Left renal cortex interstitium (tissue), 4 donors: ENCODE measurements at regions not wholly inside any gene's neighbourhood (a gene's known extent, or its start where the extent isn't known, plus 50 kb on each side); places are given as distances from the start of the nearest gene placed in this dataset.

ENCODE experiments used
- DNase-seq, 4 donors: peaks; one replicate each; pipeline ENCODE4 v3.0.0-alpha.2; 2013; ENCODE audit warnings: low read depth in 4 of 4, low spot score in 2 of 4, missing footprints in 1 of 4

DNA sequence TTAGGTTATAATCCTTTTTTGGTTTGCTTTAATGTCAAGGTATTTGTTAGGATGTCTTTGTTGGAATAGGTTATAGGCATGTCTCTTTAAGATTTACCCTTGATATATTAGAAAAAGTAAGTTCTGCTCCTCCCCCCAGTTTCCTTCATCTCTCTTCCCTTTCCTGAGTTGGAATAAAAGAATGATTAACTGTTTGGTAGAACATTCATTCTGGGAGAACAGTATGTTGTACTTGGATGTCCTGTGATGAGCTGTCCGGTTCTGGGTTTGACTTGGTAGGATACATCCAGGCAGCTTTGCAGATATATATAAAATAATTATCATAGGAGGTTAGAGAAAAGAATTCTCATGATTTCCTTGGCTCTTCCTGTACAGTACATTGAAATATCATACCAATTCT lies 199.6 kb upstream of the RREB1 start:
- DNase-seq = no peak

- no peak for DNase-seq
These were observed 198.7 kb upstream of the RREB1 start for GRCh38 chr6:6909111-6909510.

DNA sequence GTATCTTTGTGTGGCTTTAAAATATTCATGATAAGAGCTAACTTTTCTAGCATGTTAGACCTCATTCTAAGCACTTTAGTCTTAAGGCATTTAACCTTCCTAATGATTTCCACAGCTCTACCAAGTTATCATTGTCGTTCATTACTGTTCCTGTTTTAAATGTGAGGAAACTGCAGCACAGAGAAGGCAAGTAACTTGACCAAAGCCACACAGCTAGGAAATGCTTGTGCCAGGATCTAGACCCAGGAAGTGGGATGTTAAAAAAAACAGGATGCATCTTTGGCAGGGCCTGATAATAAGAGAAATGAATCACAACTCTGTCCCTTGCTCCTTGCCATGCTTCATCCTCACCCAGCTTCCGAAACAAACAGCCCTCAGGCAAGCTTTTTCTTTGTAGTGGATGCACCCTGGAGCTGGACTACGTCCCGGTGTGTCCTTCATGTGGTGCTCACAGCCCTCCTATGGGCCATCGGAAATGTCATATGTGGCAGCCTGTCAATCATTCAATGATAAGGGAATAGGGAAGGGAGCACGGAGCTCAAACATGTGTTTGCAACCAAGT lies 196.9 kb upstream of the RREB1 start:
- no peak for DNase-seq

DNA sequence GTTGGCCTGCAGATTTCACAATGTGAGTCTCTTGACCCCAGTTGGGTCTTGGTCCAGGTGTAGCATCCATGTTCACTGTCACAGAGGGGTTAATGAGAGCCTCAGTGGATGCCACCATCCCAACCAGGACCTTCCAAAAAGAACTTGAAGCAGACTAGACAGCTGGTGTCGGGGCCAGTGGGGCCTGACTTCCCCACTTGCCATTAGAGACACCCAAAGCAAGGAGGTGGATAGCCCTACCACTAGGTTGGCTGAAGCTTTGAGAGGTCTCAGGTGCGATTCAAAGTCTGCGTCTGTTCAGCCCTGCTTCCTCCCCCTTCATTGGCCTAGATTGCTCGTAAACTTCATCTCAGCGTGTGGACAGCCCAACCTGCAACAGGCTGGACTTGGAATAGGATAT lies 196.4 kb upstream of the RREB1 start:
- no peak for DNase-seq

DNA sequence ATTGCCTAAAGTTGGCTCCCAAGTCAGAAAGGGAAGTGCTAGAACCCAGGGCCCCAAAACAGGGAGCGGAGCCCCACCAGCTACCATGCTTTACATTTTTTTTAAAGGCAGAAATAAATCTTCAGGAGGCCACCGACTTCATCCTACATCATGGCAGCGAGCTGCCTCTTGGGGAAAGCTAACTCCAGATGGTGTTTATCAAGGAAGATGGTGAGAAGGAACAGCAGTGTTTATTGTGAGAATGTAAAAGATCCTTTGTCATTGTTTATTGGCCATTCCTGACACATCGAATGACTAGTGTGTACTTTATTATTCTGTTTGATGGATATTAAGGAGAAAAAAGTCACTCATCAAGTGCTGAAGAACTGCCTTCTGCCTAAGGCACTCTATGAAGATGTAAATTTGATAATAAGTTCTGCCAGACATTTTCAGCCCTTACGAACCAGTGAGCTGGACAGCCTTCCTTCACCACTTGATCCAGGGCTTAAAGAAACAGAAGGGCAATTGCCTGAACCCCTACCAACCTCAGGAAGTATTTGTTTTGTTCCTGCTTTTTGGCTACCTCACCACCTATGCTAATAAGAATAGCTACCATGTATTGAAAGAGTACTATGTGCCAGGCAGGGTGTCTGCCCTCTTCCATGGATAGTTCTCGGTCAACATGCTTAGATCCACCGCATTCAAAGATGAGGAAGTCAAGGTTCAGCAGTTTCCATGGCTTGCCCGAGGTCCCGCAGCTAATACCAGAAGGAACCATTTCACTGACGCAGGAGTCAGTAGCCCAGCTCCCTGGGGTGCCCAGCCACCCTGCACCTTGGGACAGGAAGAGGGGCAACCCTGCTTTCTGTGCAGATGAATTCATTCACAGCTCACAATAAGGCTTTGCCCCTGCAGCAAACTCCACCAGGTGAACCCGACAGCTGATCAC lies 194.7 kb upstream of the RREB1 start:
- peak in 1 of 4 donors; percentile 59 for DNase-seq

GRCh38 chr6:6915219-6915618 lies 192.5 kb upstream of the RREB1 start:
- DNase-seq = no peak

- no peak for DNase-seq
These were observed 191.8 kb upstream of the RREB1 start for GRCh38 chr6:6915813-6916547.

GRCh38 chr6:6916598-6916997 lies 191.2 kb upstream of the RREB1 start:
- no peak for DNase-seq

DNA sequence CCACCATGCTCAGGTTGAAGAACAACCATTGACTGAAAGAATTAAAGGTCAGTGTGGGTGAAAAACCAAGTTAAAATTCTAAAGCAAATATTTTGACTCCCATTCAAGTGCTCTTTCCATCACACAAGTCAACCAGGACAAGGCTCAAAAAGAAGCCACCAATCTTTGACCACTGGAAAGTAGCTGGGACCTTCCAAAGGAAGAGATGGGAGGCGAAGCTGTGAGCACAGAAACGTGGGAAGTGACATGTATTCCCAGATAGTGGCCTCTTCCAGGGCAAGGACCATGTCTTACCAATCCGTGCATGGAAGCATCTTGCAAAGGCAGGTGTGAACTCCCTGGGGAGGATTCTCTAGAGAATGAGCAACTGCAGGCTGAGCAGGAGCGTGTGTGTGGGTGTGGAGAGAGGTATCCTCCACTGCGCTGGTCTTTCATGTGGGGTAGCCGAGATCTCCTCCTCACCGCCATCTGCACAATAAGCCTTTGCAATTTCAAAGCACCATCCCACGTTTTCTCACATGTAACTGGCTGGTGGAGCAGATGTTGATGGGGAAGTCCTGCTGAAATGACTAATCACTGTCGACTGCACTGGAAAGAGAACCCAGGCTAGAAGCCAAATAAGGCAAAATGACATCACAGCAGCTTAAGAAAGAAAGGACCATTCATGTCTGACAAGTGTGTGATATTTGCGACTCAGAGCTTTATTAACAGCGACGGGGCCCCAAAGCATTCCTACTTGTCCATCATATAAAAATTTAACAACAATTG lies 189.4 kb upstream of the RREB1 start:
- DNase-seq = no peak

DNA sequence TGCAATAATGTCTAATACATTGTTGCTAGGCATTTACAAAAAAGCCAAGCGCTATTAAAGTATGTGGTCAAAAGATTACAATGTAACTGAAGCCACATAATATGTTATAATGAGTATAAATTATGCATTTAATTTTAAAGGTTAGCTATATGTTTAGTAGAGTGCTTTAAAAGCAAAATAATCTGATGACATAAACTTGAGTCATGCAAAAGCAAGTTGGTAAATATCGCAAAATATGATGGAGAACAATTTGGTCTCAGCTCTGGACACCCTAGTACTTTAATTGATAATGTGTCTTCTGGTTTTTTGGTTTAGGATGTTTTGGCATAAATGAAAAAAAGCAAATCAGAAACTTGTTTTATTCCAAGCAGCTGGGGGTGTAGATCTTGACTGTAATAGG lies 188.6 kb upstream of the RREB1 start:
- DNase-seq = no peak

GRCh38 chr6:6920114-6920986 lies 187.4 kb upstream of the RREB1 start:
- DNase-seq = no peak

DNA sequence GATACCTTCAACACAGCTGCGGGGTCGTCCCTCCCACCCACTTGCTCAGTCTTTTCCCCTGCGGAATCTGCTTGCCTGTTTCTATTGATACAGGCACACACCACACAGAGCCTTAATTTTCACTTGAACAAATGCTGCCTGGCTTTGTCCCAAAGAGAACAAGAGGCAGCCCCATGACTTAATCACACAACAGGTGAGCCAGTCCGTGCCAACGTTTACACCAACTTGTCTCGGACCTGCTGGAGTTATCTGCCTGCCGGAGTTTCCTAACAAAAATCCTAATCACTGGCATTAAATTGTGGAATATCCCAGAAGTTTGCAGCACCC lies 186.8 kb upstream of the RREB1 start:
- DNase-seq = no peak

- DNase-seq = no peak
These were observed 185.6 kb upstream of the RREB1 start for GRCh38 chr6:6922166-6922565.

- DNase-seq = no peak
These were observed 184.2 kb upstream of the RREB1 start for GRCh38 chr6:6923605-6924004.

GRCh38 chr6:6924708-6925107 lies 183.1 kb upstream of the RREB1 start:
- DNase-seq = no peak

GRCh38 chr6:6925391-6926164 lies 182.2 kb upstream of the RREB1 start:
- no peak for DNase-seq

DNA sequence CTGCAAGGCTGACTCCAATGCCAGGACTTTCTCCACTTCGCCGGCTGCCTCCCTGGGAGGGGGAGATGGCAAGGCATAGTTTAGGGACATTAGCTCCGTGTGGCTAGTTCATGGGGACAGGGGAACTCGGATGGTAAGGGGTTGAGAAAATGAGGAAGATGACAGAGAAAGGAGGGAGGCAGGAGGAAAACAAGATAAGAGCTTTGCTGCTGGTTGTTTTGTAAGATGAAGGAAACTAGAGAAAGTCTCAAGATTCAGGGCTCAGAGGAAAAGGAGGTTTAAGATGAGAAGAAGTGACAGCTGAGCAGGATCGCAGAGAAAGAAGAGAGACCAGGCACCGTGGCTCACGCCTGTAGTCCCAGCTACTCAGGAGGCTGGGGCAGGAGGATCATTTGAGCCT lies 180.9 kb upstream of the RREB1 start:
- no peak for DNase-seq

GRCh38 chr6:6927521-6928361 lies 180.0 kb upstream of the RREB1 start:
- DNase-seq = no peak
